ENCODE measurements at regions not wholly inside any gene's neighbourhood (a gene's known extent, or its start where the extent isn't known, plus 50 kb on each side); places are given as distances from the start of the nearest gene placed in this dataset.
"Not testable (repeated sequence)": the region's sequence is repeated elsewhere in the genome, so short reads cannot be mapped to it uniquely, and the experiment has no call there.

DNA sequence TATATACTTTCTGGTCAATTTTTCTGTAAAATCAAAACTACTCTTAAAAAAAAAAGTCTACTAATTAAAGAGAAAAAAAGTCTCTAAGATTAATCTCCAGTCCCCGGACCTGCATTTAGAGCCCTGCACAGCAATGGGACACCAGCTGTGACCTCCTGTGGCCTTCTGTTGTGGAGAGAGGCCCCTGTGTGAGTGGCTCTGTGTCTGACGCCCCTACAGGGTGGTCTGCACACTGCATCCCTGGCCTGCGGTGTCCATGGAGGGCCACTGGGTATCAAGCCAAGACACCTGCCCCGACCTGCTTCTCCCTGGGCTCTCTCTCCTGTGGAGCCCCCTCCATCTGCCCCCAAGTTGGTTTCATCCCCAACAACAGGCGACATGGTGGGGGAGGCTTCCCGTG, 248.0 kb upstream of the DIO3 start:
- DNase-seq (ENCODE audit: low read depth in 2 of 2, low spot score in 1 of 2) = no peak

DNA sequence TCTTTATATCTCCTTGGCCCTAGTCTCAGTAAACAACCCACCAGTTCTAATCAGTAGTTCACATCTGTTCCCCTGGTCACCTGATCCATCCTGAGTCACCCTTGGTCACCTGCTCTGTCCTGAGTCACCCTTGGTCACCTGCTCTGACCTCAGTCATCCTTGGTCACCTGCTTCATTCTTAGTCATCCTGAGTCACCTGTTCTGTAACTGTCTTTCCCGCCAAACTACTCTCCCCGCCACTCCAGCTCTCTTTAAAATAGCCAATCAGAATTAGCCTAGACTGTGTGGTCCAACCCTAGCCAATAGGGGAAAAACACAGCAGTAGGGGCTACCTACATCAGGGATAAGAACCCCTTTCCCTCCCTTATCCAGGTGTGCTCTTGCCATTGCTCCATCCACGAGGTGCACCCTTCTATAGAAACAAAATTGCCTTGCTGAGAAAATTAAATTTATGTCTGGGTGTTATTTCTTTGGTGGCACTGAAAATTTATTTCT, 245.4 kb upstream of the DIO3 start:
- no peak for DNase-seq (ENCODE audit: low read depth in 2 of 2, low spot score in 1 of 2)

GRCh38 chr14:101318271-101318670, 243.0 kb upstream of the DIO3 start:
- no peak for DNase-seq (ENCODE audit: low read depth in 2 of 2, low spot score in 1 of 2)

GRCh38 chr14:101320396-101320795, 240.9 kb upstream of the DIO3 start:
- no peak for DNase-seq (ENCODE audit: low read depth in 2 of 2, low spot score in 1 of 2)

GRCh38 chr14:101322223-101322622, 239.1 kb upstream of the DIO3 start:
- DNase-seq (ENCODE audit: low read depth in 2 of 2, low spot score in 1 of 2) = no peak

- DNase-seq (ENCODE audit: low read depth in 2 of 2, low spot score in 1 of 2) = no peak
These were observed 238.2 kb upstream of the DIO3 start for GRCh38 chr14:101323111-101323510.

DNA sequence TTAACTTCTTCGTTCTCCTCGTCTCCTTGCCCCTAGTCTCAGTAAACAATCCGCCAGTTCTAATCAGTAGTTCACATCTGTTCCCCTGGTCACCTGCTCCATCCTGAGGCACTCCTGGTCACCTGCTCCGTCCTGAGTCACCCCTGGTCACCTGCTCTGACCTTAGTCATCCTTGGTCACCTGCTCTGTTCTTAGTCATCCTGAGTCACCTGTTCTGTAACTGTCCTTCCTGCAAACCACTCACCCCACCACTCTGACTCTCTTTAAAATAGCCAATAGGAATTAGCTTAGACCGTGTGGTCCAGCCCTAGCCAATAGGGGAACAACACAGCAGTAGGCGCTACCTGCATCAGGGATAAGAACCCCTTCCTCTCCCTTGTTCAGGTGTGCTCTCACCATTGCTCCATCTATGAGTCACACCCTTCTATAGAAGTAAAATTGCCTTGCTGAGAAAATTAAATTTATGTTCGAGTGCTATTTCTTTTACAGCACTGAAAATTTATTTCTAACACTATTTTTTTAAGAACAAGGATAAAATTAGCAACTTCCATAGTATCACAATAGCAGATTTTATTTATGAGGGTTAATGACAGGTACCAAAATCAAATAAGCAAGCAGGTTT, 237.6 kb upstream of the DIO3 start:
- not testable (repeated sequence) for DNase-seq (ENCODE audit: low read depth in 2 of 2, low spot score in 1 of 2)

- no peak for DNase-seq (ENCODE audit: low read depth in 2 of 2, low spot score in 1 of 2)
These were observed 236.0 kb upstream of the DIO3 start for GRCh38 chr14:101325319-101325718.

GRCh38 chr14:101328412-101329028, 232.8 kb upstream of the DIO3 start:
- no peak for DNase-seq (ENCODE audit: low read depth in 2 of 2, low spot score in 1 of 2)

DNA sequence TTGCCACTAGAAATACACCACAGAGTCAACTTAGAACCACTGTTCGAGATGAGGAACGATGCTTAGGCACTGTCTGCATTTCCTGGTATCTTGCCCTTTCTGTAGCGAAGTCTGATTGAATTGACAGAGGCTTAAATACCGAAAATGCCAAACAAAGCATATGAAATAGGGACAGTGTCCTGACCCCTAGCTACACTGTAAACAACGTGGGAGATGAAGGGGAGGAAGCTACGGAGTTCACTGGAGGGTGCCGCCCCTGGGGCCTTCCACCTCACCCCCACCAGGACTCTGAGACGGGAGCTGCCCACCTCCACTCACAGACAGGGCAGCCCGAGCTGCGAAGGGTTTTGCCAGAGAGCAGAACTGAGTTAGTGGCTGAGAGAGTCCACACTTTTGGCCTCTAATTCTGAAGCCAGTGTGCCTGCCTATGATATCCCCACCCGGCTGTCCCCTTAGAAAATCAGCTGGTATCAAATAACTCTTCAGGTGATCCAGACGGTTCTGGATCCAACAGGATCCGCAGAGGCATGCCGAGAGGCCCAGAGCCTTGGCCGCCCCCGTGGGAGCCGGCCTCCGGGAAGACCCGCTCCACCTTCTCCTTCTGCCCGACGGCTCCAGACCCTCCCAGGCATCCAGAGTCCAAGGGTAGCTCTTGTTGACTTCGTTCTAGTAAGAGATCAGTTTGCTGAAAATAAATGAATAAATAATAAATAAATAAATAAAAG, 230.7 kb upstream of the DIO3 start:
- DNase-seq (ENCODE audit: low read depth in 2 of 2, low spot score in 1 of 2) = no peak

DNA sequence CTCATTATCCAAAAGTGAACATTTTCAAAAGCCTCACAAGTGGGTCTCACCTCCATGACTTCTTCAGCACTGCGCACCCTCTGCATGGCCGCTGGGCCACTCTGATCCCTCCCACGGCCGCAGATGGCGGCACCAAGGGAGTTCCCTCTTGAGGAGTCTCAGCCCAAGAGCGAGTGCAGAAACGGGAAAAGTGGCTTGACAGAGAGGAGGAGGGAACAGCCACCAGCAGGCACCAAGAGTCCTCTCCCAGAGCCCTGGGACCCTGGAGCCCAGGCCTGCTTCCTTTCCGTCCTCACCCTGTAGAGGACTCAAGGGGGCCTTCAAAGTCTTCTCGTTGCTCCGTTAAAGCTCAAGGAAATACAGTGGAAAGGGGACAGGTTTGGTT, 230.2 kb upstream of the DIO3 start:
- no peak for DNase-seq (ENCODE audit: low read depth in 2 of 2, low spot score in 1 of 2)

DNA sequence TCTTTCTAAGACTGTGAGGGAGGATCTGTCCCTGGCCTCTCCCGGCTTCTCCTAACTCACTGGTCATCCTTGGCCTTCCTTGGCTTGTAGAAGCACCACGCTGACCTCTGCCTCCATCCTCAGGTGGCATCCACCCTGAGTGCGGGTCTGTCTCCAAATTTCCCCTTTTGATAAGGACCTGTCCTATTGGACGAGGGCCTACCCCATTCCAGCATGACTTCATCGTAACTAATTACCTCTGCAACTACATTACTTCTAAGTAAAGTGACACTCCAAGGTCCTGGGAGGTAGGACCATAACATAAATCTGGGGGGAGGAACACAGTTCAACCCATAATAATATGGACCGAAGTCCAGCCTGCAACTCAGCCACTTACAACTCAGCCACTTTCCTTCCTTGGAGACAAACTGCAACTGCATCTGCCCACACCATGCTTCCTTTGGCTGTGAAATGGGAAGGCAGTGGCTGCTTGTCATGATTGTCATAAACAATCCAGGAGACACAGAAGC, 229.6 kb upstream of the DIO3 start:
- DNase-seq (ENCODE audit: low read depth in 2 of 2, low spot score in 1 of 2) = no peak

DNA sequence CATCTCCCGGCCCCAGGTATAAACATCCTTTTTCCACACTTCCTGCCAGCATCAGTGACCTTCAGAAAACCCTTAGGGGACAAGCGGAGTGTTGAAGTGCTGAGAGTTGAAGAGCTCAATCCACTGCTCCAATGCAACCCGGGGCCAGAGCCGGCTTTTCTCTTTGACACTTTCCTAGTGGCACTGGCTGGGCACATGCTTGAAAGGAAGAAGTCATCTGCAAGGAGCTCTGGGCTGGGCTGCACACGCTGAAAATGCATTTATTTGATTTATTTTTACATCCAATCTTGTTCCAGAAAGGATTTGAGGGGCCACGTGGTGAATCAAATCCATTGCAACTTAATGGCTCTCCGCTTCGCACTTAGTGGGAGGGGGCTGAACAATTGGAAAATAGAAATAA, 229.0 kb upstream of the DIO3 start:
- DNase-seq (ENCODE audit: low read depth in 2 of 2, low spot score in 1 of 2) = no peak

- DNase-seq (ENCODE audit: low read depth in 2 of 2, low spot score in 1 of 2) = no peak
These were observed 227.7 kb upstream of the DIO3 start for GRCh38 chr14:101333335-101334280.

- DNase-seq (ENCODE audit: low read depth in 2 of 2, low spot score in 1 of 2) = no peak
These were observed 226.6 kb upstream of the DIO3 start for GRCh38 chr14:101334656-101335055.

- no peak for DNase-seq (ENCODE audit: low read depth in 2 of 2, low spot score in 1 of 2)
These were observed 226.1 kb upstream of the DIO3 start for GRCh38 chr14:101335061-101335661.

DNA sequence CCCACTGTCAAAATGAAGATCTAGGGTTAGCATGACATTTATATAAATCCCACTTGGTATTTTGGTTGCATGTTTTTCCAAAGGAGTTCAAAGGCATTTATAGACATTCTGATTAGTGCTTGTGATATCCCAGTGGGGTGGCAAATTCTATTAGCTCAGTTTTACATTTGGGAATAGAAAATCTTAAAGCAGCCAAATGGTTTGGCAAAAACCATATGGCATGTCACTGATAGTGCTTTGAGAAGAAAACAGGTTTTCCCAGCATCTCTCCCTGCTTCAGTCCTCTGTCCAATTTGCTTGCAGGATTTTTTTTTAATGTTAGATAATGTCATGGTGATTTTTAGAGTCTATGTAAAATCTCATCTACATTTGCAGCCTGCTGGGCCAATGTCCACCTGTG, 225.1 kb upstream of the DIO3 start:
- DNase-seq (ENCODE audit: low read depth in 2 of 2, low spot score in 1 of 2) = no peak

DNA sequence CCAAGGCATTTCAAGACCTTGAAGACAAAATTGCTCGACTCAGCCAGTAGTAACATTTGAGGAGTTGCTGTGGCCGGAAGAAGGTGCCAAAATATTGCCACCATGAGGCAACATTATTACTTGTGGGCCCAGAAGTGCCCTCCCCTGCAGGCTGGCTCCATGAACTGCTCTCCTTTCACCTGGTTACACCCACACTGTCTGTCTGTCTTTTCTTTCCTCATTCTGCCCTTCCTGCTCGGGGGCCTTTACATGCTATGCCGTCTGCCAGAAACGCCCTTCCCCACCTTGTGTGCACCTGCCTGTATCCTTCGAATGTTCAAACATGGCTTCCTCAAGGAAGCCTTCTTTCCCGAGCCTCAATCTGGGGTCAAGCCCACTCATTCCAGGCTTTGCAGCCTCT, 224.2 kb upstream of the DIO3 start:
- no peak for DNase-seq (ENCODE audit: low read depth in 2 of 2, low spot score in 1 of 2)

GRCh38 chr14:101340556-101340955, 220.7 kb upstream of the DIO3 start:
- no peak for DNase-seq (ENCODE audit: low read depth in 2 of 2, low spot score in 1 of 2)

- DNase-seq (ENCODE audit: low read depth in 2 of 2, low spot score in 1 of 2) = no peak
These were observed 213.2 kb upstream of the DIO3 start for GRCh38 chr14:101347893-101348777.
